ENCODE measurements at regions not wholly inside any gene's neighbourhood (a gene's known extent, or its start where the extent isn't known, plus 50 kb on each side); places are given as distances from the start of the nearest gene placed in this dataset.

DNA sequence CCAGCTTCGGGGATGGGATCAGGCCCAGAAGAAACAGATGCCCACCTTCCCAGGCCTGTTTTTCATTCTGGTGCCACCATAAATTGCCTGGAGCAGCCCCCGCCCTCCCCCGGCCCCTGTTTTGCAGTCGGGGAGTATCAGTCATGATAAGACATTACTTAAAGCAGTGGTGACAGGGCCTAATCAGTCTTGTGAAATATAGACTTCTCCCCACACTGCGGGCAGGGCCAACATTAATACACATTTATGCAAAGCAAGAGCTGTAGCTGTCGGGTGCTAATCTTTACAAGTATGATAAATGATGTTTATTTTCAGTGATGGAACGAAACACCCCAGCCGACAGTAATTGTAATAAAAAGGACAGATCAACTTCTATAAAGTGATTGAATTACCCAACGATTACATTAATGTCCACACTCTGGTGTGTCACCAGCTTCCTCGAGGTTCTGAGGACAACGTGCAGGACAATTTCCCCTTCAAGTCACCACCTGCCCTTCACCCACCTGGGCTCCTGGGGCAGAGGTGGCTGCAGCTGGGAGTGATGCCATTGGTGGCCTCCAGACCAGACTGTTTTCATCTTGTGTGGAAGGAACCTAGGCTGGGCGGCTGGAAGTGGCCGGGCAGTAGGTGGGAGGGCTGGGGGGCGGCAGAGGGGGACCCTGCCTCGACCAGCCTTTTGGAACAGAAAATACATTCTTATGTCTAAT, 226.0 kb downstream of the TFCP2L1 start:
- Histone ChIP-seq H3K27me3 (ENCODE audit: control insufficient read depth in 2 of 2, insufficient read depth in 1 of 2, low read length in 1 of 2) (peaks cover 0 to 2% of the 10 kb centered on the region in 2 donors), H3K27ac (ENCODE audit: low read depth in 1 of 2, low read length in 1 of 2) (no peak overlapping the region), H3K4me1 (ENCODE audit: control insufficient read depth in 2 of 2, insufficient read depth in 2 of 2, low read length in 2 of 2) (no peaks in the 10 kb centered on the region), H3K9me3 (ENCODE audit: control insufficient read depth in 2 of 2, insufficient read depth in 1 of 2, low read length in 1 of 2) (no peaks in the 10 kb centered on the region), H3K4me3 (ENCODE audit: low read length in 2 of 2) (no peak overlapping the region), H3K36me3 (ENCODE audit: control insufficient read depth in 2 of 2, insufficient read depth in 2 of 2, low read length in 1 of 2) (no peaks in the 10 kb centered on the region)
- no peak for DNase-seq (ENCODE audit: low read depth in 6 of 9, low spot score in 9 of 9)
- WGBS = 91% methylated on average over 15 of the region's 15 CpGs

DNA sequence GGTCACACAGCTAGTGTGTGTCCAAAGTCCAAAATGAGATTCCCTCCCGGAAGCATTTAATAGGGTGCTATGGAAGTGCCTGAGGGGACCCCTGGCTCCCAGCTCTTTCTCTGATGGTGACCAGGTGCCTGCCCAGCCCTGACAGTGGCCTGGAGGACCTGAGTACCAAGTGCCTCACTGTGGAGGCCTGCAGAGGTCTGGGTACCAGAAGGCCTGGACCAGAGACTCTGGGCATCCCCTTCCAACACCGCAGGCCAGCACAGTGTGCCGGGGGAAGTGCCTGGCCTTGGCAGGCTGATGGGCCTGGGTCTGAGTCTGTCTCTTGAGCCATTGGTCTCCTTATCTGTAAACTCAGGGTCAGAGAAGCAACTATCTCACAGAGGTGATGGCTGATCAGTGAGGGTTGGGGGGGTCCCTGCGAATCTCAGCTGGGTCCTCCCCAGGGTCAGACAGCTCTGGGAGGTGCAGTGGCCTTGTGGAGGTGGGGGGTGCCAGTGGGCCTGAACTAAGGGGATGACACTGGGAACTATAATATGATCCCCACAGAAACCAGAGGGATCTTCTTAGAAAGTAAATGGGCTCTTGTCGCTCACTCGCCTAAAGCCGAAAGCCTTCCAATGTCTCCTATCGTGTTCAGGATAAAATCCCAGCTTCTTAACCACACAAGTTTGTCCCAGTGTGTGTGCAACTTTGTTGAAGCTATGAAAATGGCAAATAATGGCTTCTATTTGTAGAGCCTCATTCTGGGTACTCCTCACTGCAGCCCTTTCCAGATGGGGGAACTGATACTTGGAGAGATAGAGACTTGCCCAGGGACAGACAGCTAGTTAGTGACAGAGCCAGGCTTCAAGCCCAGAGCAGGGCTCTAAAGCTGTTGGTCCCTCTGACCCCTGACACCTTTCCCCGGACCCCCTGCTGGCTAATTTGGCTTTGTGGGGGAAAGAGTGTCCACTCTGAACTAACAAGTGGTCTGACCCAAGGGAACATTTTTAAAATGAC, 225.1 kb downstream of the TFCP2L1 start:
- no peak for DNase-seq (ENCODE audit: low read depth in 6 of 9, low spot score in 9 of 9)
- peaks cover 0 to 2% of the 10 kb centered on the region in 2 donors for H3K27me3 ChIP-seq (ENCODE audit: control insufficient read depth in 2 of 2, insufficient read depth in 1 of 2, low read length in 1 of 2)
- WGBS = 98% methylated on average over 9 of the region's 9 CpGs

DNA sequence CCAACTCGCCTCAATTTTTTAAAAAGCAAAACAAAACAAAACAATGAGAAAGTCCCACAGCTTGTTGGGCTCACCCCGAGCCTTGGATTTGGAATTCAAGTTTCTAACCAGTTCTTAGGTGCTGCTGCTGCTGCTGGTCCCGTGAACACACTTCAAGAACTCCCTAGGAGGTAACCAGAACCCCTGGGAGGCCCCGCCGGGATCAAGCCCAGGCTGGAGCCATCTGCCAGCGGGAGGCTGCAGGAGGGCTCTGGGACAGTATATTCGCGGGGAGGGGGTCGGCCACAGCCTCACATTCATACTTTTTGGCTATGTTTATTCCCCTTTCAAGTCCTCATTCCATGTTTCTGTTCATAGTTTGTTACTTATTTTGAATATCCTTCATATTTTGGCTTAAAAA, 223.4 kb downstream of the TFCP2L1 start:
- DNase-seq (ENCODE audit: low read depth in 6 of 9, low spot score in 9 of 9) = no peak
- Histone ChIP-seq H3K27ac (ENCODE audit: low read depth in 1 of 2, low read length in 1 of 2) (no peak overlapping the region), H3K4me1 (ENCODE audit: control insufficient read depth in 2 of 2, insufficient read depth in 2 of 2, low read length in 2 of 2) (no peaks in the 10 kb centered on the region), H3K4me3 (ENCODE audit: low read length in 2 of 2) (no peak overlapping the region), H3K36me3 (ENCODE audit: control insufficient read depth in 2 of 2, insufficient read depth in 2 of 2, low read length in 1 of 2) (no peaks in the 10 kb centered on the region), H3K27me3 (ENCODE audit: control insufficient read depth in 2 of 2, insufficient read depth in 1 of 2, low read length in 1 of 2) (peaks cover 0 to 2% of the 10 kb centered on the region in 2 donors), H3K9me3 (ENCODE audit: control insufficient read depth in 2 of 2, insufficient read depth in 1 of 2, low read length in 1 of 2) (no peaks in the 10 kb centered on the region)
- 80% methylated on average over 9 of the region's 9 CpGs for WGBS

More for the DNA sequence above, 225.1 kb downstream of the TFCP2L1 start:
- Histone ChIP-seq H3K27ac (ENCODE audit: low read depth in 1 of 2, low read length in 1 of 2) (no peak overlapping the region), H3K36me3 (ENCODE audit: control insufficient read depth in 2 of 2, insufficient read depth in 2 of 2, low read length in 1 of 2) (no peaks in the 10 kb centered on the region), H3K9me3 (ENCODE audit: control insufficient read depth in 2 of 2, insufficient read depth in 1 of 2, low read length in 1 of 2) (no peaks in the 10 kb centered on the region), H3K4me1 (ENCODE audit: control insufficient read depth in 2 of 2, insufficient read depth in 2 of 2, low read length in 2 of 2) (no peaks in the 10 kb centered on the region), H3K4me3 (ENCODE audit: low read length in 2 of 2) (no peak overlapping the region)

DNA sequence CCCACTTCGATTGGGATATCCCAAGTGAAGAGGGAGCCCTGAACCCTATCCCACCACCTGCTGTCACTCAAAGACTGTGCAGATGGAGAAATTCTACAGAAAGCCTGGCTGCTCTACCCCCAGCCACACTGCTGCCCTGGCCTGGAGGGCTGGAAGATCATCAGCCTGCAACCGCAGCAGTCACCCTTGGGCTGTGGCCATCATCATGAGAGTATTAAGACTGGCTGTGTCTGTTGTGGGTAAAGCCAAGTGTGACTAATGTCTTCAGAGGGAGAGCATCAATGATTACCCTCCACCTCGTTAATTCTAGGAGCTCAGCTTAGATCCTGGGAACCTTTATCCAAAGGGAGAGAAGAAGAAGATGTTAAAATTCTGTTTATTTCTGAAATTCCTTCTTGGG, 221.5 kb downstream of the TFCP2L1 start:
- Histone ChIP-seq H3K27me3 (ENCODE audit: control insufficient read depth in 2 of 2, insufficient read depth in 1 of 2, low read length in 1 of 2) (peaks cover 0 to 2% of the 10 kb centered on the region in 2 donors), H3K27ac (ENCODE audit: low read depth in 1 of 2, low read length in 1 of 2) (no peak overlapping the region), H3K36me3 (ENCODE audit: control insufficient read depth in 2 of 2, insufficient read depth in 2 of 2, low read length in 1 of 2) (no peaks in the 10 kb centered on the region), H3K4me3 (ENCODE audit: low read length in 2 of 2) (no peak overlapping the region), H3K4me1 (ENCODE audit: control insufficient read depth in 2 of 2, insufficient read depth in 2 of 2, low read length in 2 of 2) (no peaks in the 10 kb centered on the region), H3K9me3 (ENCODE audit: control insufficient read depth in 2 of 2, insufficient read depth in 1 of 2, low read length in 1 of 2) (no peaks in the 10 kb centered on the region)
- WGBS = 88% methylated on average over 3 of the region's 3 CpGs
- DNase-seq (ENCODE audit: low read depth in 6 of 9, low spot score in 9 of 9) = no peak

DNA sequence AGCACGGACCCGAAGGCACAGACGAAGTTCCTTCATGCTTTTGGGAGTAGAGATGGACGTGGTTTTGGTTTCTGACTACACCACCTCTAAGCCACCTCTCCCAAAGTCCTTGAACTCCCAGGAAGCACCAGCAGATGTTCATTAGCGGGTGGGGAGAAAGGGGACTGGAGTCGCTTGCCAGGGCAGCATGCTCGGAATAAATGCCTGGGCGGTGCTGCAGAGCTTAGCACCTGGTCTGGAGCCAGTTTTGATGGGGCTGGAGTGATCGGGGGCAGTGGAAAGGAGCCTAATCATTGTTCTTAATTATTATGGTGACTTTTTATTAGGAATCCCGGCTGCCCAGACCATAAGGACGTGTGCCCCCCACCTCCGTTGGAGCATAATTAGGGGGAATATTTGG, 220.8 kb downstream of the TFCP2L1 start:
- Histone ChIP-seq H3K36me3 (ENCODE audit: control insufficient read depth in 2 of 2, insufficient read depth in 2 of 2, low read length in 1 of 2) (no peaks in the 10 kb centered on the region), H3K4me1 (ENCODE audit: control insufficient read depth in 2 of 2, insufficient read depth in 2 of 2, low read length in 2 of 2) (no peaks in the 10 kb centered on the region), H3K9me3 (ENCODE audit: control insufficient read depth in 2 of 2, insufficient read depth in 1 of 2, low read length in 1 of 2) (no peaks in the 10 kb centered on the region), H3K27ac (ENCODE audit: low read depth in 1 of 2, low read length in 1 of 2) (no peak overlapping the region), H3K27me3 (ENCODE audit: control insufficient read depth in 2 of 2, insufficient read depth in 1 of 2, low read length in 1 of 2) (peaks cover 0 to 2% of the 10 kb centered on the region in 2 donors), H3K4me3 (ENCODE audit: low read length in 2 of 2) (no peak overlapping the region)
- WGBS = 89% methylated on average over 12 of the region's 12 CpGs
- no peak for DNase-seq (ENCODE audit: low read depth in 6 of 9, low spot score in 9 of 9)

DNA sequence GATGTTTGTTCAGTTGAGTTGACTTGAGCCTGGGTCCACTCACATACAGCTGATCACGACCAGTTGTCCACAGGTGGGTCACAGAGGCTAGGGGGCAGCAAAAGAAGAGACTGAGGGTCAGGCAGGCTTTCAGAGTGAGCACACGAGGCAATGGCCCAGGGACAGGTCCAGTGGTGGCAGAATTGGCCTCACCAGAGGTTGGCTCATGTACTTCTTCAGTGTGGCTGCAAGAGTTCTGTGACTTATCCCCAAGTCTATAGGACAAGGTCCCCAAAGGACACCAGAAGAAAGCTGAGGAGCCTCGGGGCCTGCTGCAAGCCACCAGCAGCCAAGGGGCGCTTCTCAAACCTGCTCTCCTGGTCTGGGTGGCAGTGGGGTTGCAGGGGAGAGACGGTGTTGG, 219.8 kb downstream of the TFCP2L1 start:
- Histone ChIP-seq H3K4me3 (ENCODE audit: low read length in 2 of 2) (no peak overlapping the region), H3K9me3 (ENCODE audit: control insufficient read depth in 2 of 2, insufficient read depth in 1 of 2, low read length in 1 of 2) (no peaks in the 10 kb centered on the region), H3K4me1 (ENCODE audit: control insufficient read depth in 2 of 2, insufficient read depth in 2 of 2, low read length in 2 of 2) (no peaks in the 10 kb centered on the region), H3K36me3 (ENCODE audit: control insufficient read depth in 2 of 2, insufficient read depth in 2 of 2, low read length in 1 of 2) (no peaks in the 10 kb centered on the region), H3K27ac (ENCODE audit: low read depth in 1 of 2, low read length in 1 of 2) (no peak overlapping the region), H3K27me3 (ENCODE audit: control insufficient read depth in 2 of 2, insufficient read depth in 1 of 2, low read length in 1 of 2) (peaks cover 0 to 2% of the 10 kb centered on the region in 2 donors)
- DNase-seq (ENCODE audit: low read depth in 6 of 9, low spot score in 9 of 9) = no peak
- 96% methylated on average over 5 of the region's 5 CpGs for WGBS

DNA sequence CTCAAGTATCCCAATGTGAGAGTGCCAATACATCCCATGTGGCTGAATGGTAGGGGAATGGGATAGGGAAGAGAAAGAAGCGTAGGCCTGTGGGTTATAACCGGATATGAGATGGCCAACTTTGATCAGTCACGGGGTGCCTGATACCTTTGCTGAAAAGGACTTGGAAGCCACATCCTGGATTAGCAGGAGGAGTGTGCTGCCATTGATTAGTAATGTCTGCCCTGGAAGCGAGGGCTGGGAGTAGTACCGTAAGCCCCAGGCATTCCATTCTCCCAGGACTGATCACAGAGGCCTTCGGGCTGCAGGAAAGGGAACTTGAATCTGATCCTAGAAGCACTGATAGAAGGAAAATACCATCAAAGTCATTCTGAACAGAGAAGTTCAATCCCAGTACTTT, 218.5 kb downstream of the TFCP2L1 start:
- H3K4me3 ChIP-seq (ENCODE audit: low read length in 2 of 2) = no peak overlapping the region
- H3K9me3 ChIP-seq (ENCODE audit: control insufficient read depth in 2 of 2, insufficient read depth in 1 of 2, low read length in 1 of 2) = no peaks in the 10 kb centered on the region
- no peaks in the 10 kb centered on the region for H3K36me3 ChIP-seq (ENCODE audit: control insufficient read depth in 2 of 2, insufficient read depth in 2 of 2, low read length in 1 of 2)
- H3K27me3 ChIP-seq (ENCODE audit: control insufficient read depth in 2 of 2, insufficient read depth in 1 of 2, low read length in 1 of 2) = peaks cover 0 to 8% of the 10 kb centered on the region in 2 donors
- no peaks in the 10 kb centered on the region for H3K4me1 ChIP-seq (ENCODE audit: control insufficient read depth in 2 of 2, insufficient read depth in 2 of 2, low read length in 2 of 2)
- H3K27ac ChIP-seq (ENCODE audit: low read depth in 1 of 2, low read length in 1 of 2) = no peak overlapping the region
- DNase-seq (ENCODE audit: low read depth in 6 of 9, low spot score in 9 of 9) = no peak
- 95% methylated on average over 6 of the region's 6 CpGs for WGBS

DNA sequence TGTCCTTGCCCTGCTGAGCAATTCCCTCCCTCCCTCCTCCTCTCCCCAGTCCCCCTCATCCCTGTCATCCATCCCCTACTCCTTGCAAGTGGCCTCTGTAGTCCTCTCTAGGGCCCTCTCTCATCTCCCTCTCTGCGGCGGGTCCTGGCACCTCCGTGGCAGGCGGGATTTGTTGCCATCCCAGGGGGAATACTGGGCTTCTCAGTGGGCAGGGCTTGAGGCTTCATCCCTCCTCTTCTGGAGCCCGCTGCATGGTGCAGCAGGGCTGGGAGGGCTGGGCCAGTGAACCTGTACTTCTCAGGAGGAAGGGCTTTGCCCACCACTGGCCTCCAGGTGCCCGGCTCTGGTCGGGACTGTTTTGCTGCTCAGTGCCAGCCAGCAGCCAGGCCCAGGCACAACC, 216.2 kb downstream of the TFCP2L1 start:
- Histone ChIP-seq H3K4me3 (ENCODE audit: low read length in 2 of 2) (no peak overlapping the region), H3K4me1 (ENCODE audit: control insufficient read depth in 2 of 2, insufficient read depth in 2 of 2, low read length in 2 of 2) (no peaks in the 10 kb centered on the region), H3K27me3 (ENCODE audit: control insufficient read depth in 2 of 2, insufficient read depth in 1 of 2, low read length in 1 of 2) (peaks cover 0 to 14% of the 10 kb centered on the region in 2 donors), H3K9me3 (ENCODE audit: control insufficient read depth in 2 of 2, insufficient read depth in 1 of 2, low read length in 1 of 2) (no peaks in the 10 kb centered on the region), H3K27ac (ENCODE audit: low read depth in 1 of 2, low read length in 1 of 2) (no peak overlapping the region), H3K36me3 (ENCODE audit: control insufficient read depth in 2 of 2, insufficient read depth in 2 of 2, low read length in 1 of 2) (no peaks in the 10 kb centered on the region)
- whole genome bisulfite sequencing = 92% methylated on average over 7 of the region's 7 CpGs
- no peak for DNase-seq (ENCODE audit: low read depth in 6 of 9, low spot score in 9 of 9)

DNA sequence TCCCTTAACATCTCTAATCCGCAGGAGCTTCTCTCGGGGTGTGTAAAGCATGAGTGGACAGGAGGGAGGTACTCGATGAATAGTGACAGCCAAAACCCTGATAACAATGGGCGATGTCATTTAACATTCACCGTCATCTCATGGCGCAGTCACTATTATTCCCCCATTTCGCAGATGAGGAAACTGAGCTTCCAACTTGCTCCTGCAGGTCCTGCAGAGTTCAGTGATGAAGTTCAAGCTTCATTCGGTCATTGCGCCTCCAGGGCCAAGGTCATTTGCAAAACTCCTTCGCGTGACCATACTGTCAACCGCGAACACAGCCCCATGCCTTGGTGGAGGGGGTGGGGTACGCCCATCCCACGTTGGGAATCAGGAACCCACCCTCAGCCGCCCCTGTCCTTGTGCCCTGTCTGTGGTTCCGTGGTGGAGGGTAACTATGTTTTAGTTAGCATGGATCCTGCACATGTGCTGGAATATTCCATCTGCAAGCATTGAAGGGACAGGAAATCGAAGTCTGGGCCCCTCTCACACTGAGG, 215.5 kb downstream of the TFCP2L1 start:
- Histone ChIP-seq H3K9me3 (ENCODE audit: control insufficient read depth in 2 of 2, insufficient read depth in 1 of 2, low read length in 1 of 2) (no peaks in the 10 kb centered on the region), H3K27me3 (ENCODE audit: control insufficient read depth in 2 of 2, insufficient read depth in 1 of 2, low read length in 1 of 2) (peaks cover under 1 to 21% of the 10 kb centered on the region in 2 donors), H3K27ac (ENCODE audit: low read depth in 1 of 2, low read length in 1 of 2) (no peak overlapping the region), H3K36me3 (ENCODE audit: control insufficient read depth in 2 of 2, insufficient read depth in 2 of 2, low read length in 1 of 2) (no peaks in the 10 kb centered on the region), H3K4me1 (ENCODE audit: control insufficient read depth in 2 of 2, insufficient read depth in 2 of 2, low read length in 2 of 2) (no peaks in the 10 kb centered on the region), H3K4me3 (ENCODE audit: low read length in 2 of 2) (no peak overlapping the region)
- no peak for DNase-seq (ENCODE audit: low read depth in 6 of 9, low spot score in 9 of 9)
- WGBS = 95% methylated on average over 18 of the region's 18 CpGs

Data from thymus (tissue), 11 donors.